HEK293 (cell line): ENCODE measurements at regions not wholly inside any gene's neighbourhood (a gene's known extent, or its start where the extent isn't known, plus 50 kb on each side); places are given as distances from the start of the nearest gene placed in this dataset.

ENCODE experiments used
- CTCF ChIP-seq: fragments of 450-650 bp; formaldehyde crosslinking; IDR thresholded peaks from 2 replicates; pipeline ENCODE4 v1.5.1; 2016; ENCODE audit warnings: missing biosample characterization, missing genetic modification characterization
- REST ChIP-seq: fragments of 450-650 bp; formaldehyde crosslinking; IDR thresholded peaks from 2 replicates; pipeline ENCODE4 v1.5.1; 2016; ENCODE audit warnings: missing biosample characterization, missing genetic modification characterization
- TCF7L2 ChIP-seq: IDR thresholded peaks from 2 replicates; pipeline ENCODE4 v1.6.1; 2011; ENCODE audit warnings: low read depth, mild to moderate bottlenecking, inconsistent platforms, low read length, moderate library complexity, borderline replicate concordance
- ZNF266 ChIP-seq: fragments of 450-650 bp; formaldehyde crosslinking; IDR thresholded peaks from 2 replicates; pipeline ENCODE4 v1.5.1; 2016; ENCODE audit warnings: missing biosample characterization, missing genetic modification characterization, low read depth

- TF ChIP-seq TCF7L2 (no peak), CTCF (tag by site-specific recombination) (no peak), ZNF266 (tag by site-specific recombination) (no peak), REST (no peak)
These were observed 351.4 kb downstream of the ISL1 start for GRCh38 chr5:51734677-51735076.
